M059J (cell line): ENCODE measurements at regions not wholly inside any gene's neighbourhood (a gene's known extent, or its start where the extent isn't known, plus 50 kb on each side); places are given as distances from the start of the nearest gene placed in this dataset.
"Not testable (repeated sequence)": the region's sequence is repeated elsewhere in the genome, so short reads cannot be mapped to it uniquely, and the experiment has no call there.

Source experiments
- DNase-seq: peaks from one replicate; pipeline ENCODE4 v3.0.0-alpha.2; 2012; ENCODE audit warnings: low read depth

- DNase-seq = no peak
Observed at GRCh38 chr5:138647794-138648410, 72.7 kb upstream of the HSPA9 start.

- peak; percentile 11 for DNase-seq
Observed at GRCh38 chr5:138647261-138647788, 72.1 kb upstream of the HSPA9 start.

- no peak for DNase-seq
Observed at GRCh38 chr5:138646671-138647070, 71.5 kb upstream of the HSPA9 start.

GRCh38 chr5:138645778-138646575 lies 70.8 kb upstream of the HSPA9 start:
- peak; percentile 26 for DNase-seq

GRCh38 chr5:138643040-138643791 lies 68.0 kb upstream of the HSPA9 start:
- DNase-seq = no peak

GRCh38 chr5:138641547-138642298 lies 66.5 kb upstream of the HSPA9 start:
- peak; percentile 61 for DNase-seq

- DNase-seq = no peak
Observed at GRCh38 chr5:138640646-138641254, 65.5 kb upstream of the HSPA9 start.

- DNase-seq = no peak
Observed at GRCh38 chr5:138640138-138640537, 64.9 kb upstream of the HSPA9 start.

GRCh38 chr5:138639326-138639725 lies 64.1 kb upstream of the HSPA9 start:
- no peak for DNase-seq

GRCh38 chr5:138637256-138637655 lies 62.1 kb upstream of the HSPA9 start:
- DNase-seq = no peak

GRCh38 chr5:138636398-138636944 lies 61.3 kb upstream of the HSPA9 start:
- no peak for DNase-seq

GRCh38 chr5:138635708-138636107 lies 60.5 kb upstream of the HSPA9 start:
- no peak for DNase-seq

GRCh38 chr5:138635265-138635664 lies 60.1 kb upstream of the HSPA9 start:
- peak; percentile 16 for DNase-seq

- DNase-seq = not testable (repeated sequence)
Observed at GRCh38 chr5:138634804-138635203, 59.6 kb upstream of the HSPA9 start.

GRCh38 chr5:138632900-138633489 lies 57.8 kb upstream of the HSPA9 start:
- no peak for DNase-seq

GRCh38 chr5:138631096-138631928 lies 56.1 kb upstream of the HSPA9 start:
- DNase-seq = no peak

GRCh38 chr5:138629392-138629791 lies 54.2 kb upstream of the HSPA9 start:
- DNase-seq = no peak

- DNase-seq = peak; percentile 18
Observed at GRCh38 chr5:138626333-138626944, 51.2 kb upstream of the HSPA9 start.

- no peak for DNase-seq
Observed at GRCh38 chr5:138625134-138625533, 49.9 kb upstream of the HSPA9 start.
